D721Med (cell line): ENCODE measurements at regions not wholly inside any gene's neighbourhood (a gene's known extent, or its start where the extent isn't known, plus 50 kb on each side); places are given as distances from the start of the nearest gene placed in this dataset.

Experiments
- DNase-seq: peaks from one replicate; pipeline ENCODE4 v3.0.0; 2011; ENCODE audit warnings: low spot score; ENCODE audit not compliant: insufficient read length
- FAIRE-seq: peaks from 2 replicates; lab custom pipeline; 2011; peaks lifted over from hg19 to GRCh38; lab: Jason Lieb, UNC
- TF ChIP-seq, protein P1 (sequence below): IDR thresholded peaks from 2 replicates; pipeline ENCODE4 v1.5.1; 2012; ENCODE audit warnings: mild to moderate bottlenecking, control low read depth; ENCODE audit not compliant: insufficient read depth; ENCODE audit errors: missing control alignments

GRCh38 chr1:9486466-9487140 lies 52.7 kb upstream of the SLC25A33 start:
- DNase-seq (no peak), FAIRE-seq (no peak)
- TF ChIP-seq, protein P1, sequence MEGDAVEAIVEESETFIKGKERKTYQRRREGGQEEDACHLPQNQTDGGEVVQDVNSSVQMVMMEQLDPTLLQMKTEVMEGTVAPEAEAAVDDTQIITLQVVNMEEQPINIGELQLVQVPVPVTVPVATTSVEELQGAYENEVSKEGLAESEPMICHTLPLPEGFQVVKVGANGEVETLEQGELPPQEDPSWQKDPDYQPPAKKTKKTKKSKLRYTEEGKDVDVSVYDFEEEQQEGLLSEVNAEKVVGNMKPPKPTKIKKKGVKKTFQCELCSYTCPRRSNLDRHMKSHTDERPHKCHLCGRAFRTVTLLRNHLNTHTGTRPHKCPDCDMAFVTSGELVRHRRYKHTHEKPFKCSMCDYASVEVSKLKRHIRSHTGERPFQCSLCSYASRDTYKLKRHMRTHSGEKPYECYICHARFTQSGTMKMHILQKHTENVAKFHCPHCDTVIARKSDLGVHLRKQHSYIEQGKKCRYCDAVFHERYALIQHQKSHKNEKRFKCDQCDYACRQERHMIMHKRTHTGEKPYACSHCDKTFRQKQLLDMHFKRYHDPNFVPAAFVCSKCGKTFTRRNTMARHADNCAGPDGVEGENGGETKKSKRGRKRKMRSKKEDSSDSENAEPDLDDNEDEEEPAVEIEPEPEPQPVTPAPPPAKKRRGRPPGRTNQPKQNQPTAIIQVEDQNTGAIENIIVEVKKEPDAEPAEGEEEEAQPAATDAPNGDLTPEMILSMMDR = no peak
